Neural progenitor cell (in vitro differentiated cells): ENCODE measurements at regions not wholly inside any gene's neighbourhood (a gene's known extent, or its start where the extent isn't known, plus 50 kb on each side); places are given as distances from the start of the nearest gene placed in this dataset.

Experiments
- EZH2 ChIP-seq: fragments of 200-600 bp; sonication (generic); IDR thresholded peaks from 2 replicates; pipeline ENCODE4 v1.6.1; 2017; ENCODE audit warnings: antibody characterized with exemption, mild to moderate bottlenecking, moderate library complexity
- TF ChIP-seq, protein P1 (sequence below): fragments of 200-600 bp; sonication (generic); IDR thresholded peaks from 2 replicates; pipeline ENCODE4 v1.5.1; 2017; ENCODE audit warnings: antibody characterized with exemption, mild to moderate bottlenecking

DNA sequence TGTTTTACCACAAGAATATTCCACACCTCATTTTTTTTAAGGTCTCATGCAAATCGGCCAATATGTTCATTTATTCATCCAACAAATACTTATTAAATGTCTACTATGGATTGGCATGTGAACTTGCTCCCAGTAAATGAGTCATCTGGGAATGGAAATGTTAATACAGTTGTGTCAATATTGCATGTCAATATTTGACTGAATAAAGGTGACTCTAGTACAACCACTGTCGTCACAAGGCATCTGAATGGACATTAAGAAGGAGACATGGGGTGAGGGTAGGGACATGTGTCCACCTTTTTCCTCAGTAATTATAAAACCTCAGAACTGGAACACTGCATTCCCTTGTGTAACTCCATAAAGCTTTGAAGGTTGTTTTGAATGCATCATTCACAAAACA lies 365.4 kb downstream of the ADCYAP1 start:
- TF ChIP-seq, protein P1, sequence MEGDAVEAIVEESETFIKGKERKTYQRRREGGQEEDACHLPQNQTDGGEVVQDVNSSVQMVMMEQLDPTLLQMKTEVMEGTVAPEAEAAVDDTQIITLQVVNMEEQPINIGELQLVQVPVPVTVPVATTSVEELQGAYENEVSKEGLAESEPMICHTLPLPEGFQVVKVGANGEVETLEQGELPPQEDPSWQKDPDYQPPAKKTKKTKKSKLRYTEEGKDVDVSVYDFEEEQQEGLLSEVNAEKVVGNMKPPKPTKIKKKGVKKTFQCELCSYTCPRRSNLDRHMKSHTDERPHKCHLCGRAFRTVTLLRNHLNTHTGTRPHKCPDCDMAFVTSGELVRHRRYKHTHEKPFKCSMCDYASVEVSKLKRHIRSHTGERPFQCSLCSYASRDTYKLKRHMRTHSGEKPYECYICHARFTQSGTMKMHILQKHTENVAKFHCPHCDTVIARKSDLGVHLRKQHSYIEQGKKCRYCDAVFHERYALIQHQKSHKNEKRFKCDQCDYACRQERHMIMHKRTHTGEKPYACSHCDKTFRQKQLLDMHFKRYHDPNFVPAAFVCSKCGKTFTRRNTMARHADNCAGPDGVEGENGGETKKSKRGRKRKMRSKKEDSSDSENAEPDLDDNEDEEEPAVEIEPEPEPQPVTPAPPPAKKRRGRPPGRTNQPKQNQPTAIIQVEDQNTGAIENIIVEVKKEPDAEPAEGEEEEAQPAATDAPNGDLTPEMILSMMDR = no peak
- no peak for TF ChIP-seq EZH2
